ENCODE measurements at regions not wholly inside any gene's neighbourhood (a gene's known extent, or its start where the extent isn't known, plus 50 kb on each side); places are given as distances from the start of the nearest gene placed in this dataset.

GRCh38 chr6:106731843-106732160 lies 102.4 kb downstream of the QRSL1 start:
- Histone ChIP-seq H3K79me2 (ENCODE audit: insufficient read depth) (no peaks in the 10 kb centered on the region), H3K9me3 (no peaks in the 10 kb centered on the region; the same call in 1 of the 2 replicates), H3K27me3 (ENCODE audit: insufficient read depth) (no peaks in the 10 kb centered on the region), H3F3A (replicated peaks; ENCODE audit: insufficient read depth) (no peaks in the 10 kb centered on the region), H3K4me2 (no peak overlapping the region), H3K4me3 (ENCODE audit: low read depth in 2 of 2, low read length in 1 of 2) (no peak overlapping the region), H3K27ac (ENCODE audit: low read depth in 2 of 2, low read length in 1 of 2) (no peak overlapping the region), H3K36me3 (replicated peaks in 1 of 2; ENCODE audit: control insufficient read depth in 1 of 2, insufficient read depth in 2 of 2, low read length in 1 of 2) (no peaks in the 10 kb centered on the region), H3K4me1 (ENCODE audit: control insufficient read depth in 1 of 2, insufficient read depth in 2 of 2, low read depth in 1 of 2, low read length in 1 of 2) (no peaks in the 10 kb centered on the region; a peak in 1 of 4 replicates), H4K20me1 (ENCODE audit: insufficient read depth) (no peaks in the 10 kb centered on the region), H3K9me2 (no peaks in the 10 kb centered on the region), H2AFZ (ENCODE audit: low read depth) (no peak overlapping the region), H3K9ac (no peak overlapping the region)
- POLR2A ChIA-PET = no interaction called here
- 57% methylated on average over 1 of the region's 1 CpG for WGBS (ENCODE audit: low lambda C conversion rate)
- TF ChIP-seq SMC3 (IDR thresholded peaks at IDR 0.05; ENCODE audit: low read depth, low read length) = no peak
- TF ChIP-seq JUND (IDR thresholded peaks at IDR 0.05) = no peak
- TF ChIP-seq REST (IDR thresholded peaks at IDR 0.05; ENCODE audit: low read depth, low read length) = no peak
- TF ChIP-seq RXRA (IDR thresholded peaks at IDR 0.05; ENCODE audit: borderline replicate concordance, low read depth) = no peak
- no peak for TF ChIP-seq SIN3A (IDR thresholded peaks at IDR 0.05; ENCODE audit: borderline replicate concordance, low read depth, low read length)
- no peak for TF ChIP-seq FOSL2 (IDR thresholded peaks at IDR 0.05; ENCODE audit: borderline replicate concordance, low read depth)
- TF ChIP-seq EZH2phosphoT487 (IDR thresholded peaks at IDR 0.05; ENCODE audit: borderline replicate concordance, low read depth) = no peak
- CTCF ChIA-PET = no interaction called here
- no peak for DNase-seq

GRCh38 chr6:106731144-106731842 lies 101.9 kb downstream of the QRSL1 start:
- WGBS (ENCODE audit: low lambda C conversion rate) = 27% methylated on average over 6 of the region's 6 CpGs
- Histone ChIP-seq H3K9me3 (no peaks in the 10 kb centered on the region; the same call in 1 of the 2 replicates), H3K9ac (no peak overlapping the region), H2AFZ (ENCODE audit: low read depth) (no peak overlapping the region), H3K4me2 (no peak overlapping the region), H3F3A (replicated peaks; ENCODE audit: insufficient read depth) (no peaks in the 10 kb centered on the region), H3K9me2 (no peaks in the 10 kb centered on the region), H3K4me1 (ENCODE audit: control insufficient read depth in 1 of 2, insufficient read depth in 2 of 2, low read depth in 1 of 2, low read length in 1 of 2) (no peaks in the 10 kb centered on the region; a peak in 1 of 4 replicates), H3K27me3 (ENCODE audit: insufficient read depth) (no peaks in the 10 kb centered on the region), H3K27ac (ENCODE audit: low read depth in 2 of 2, low read length in 1 of 2) (no peak overlapping the region), H4K20me1 (ENCODE audit: insufficient read depth) (no peaks in the 10 kb centered on the region), H3K36me3 (replicated peaks in 1 of 2; ENCODE audit: control insufficient read depth in 1 of 2, insufficient read depth in 2 of 2, low read length in 1 of 2) (no peaks in the 10 kb centered on the region), H3K79me2 (ENCODE audit: insufficient read depth) (no peaks in the 10 kb centered on the region), H3K4me3 (ENCODE audit: low read depth in 2 of 2, low read length in 1 of 2) (no peak overlapping the region)
- CTCF ChIA-PET = interaction anchor here (0.8 kb wide), 1 partner anchor 17 kb away, joined by 4 read pairs; no protein-coding TSS in a partner anchor
- no peak for DNase-seq
- POLR2A ChIA-PET = no interaction called here
- no peak for TF ChIP-seq POLR2AphosphoS5 (IDR thresholded peaks at IDR 0.05; ENCODE audit: low read depth, low read length)
- TF ChIP-seq MAX (IDR thresholded peaks at IDR 0.05; ENCODE audit: low read depth) = no peak
- no peak for TF ChIP-seq CTCF (IDR thresholded peaks at IDR 0.05)
- TF ChIP-seq CHD2 (IDR thresholded peaks at IDR 0.05; ENCODE audit: low read length, partially characterized antibody) = no peak
- no peak for TF ChIP-seq RAD21 (IDR thresholded peaks at IDR 0.05; ENCODE audit: low read length)
- no peak for TF ChIP-seq MEF2A (IDR thresholded peaks at IDR 0.05; ENCODE audit: borderline replicate concordance, low read depth)
- no peak for TF ChIP-seq RFX5 (IDR thresholded peaks at IDR 0.05; ENCODE audit: low read length)
- no peak for TF ChIP-seq MXI1 (IDR thresholded peaks at IDR 0.05; ENCODE audit: low read depth, low read length)
- TF ChIP-seq EP300 (IDR thresholded peaks at IDR 0.05; ENCODE audit: borderline replicate concordance in 1 of 2, low read depth in 1 of 2, low read length in 1 of 2) = no peak
- no peak for TF ChIP-seq IRF3 (IDR thresholded peaks at IDR 0.05; ENCODE audit: low read depth, low read length)
- no peak for TF ChIP-seq USF1 (IDR thresholded peaks at IDR 0.05; ENCODE audit: borderline replicate concordance, low read depth)
- TF ChIP-seq NRF1 (IDR thresholded peaks at IDR 0.05; ENCODE audit: low read depth, low read length) = no peak
- no peak for TF ChIP-seq RXRA (IDR thresholded peaks at IDR 0.05; ENCODE audit: borderline replicate concordance, low read depth)
- TF ChIP-seq RCOR1 (IDR thresholded peaks at IDR 0.05; ENCODE audit: low read length) = no peak
- TF ChIP-seq FOXJ3 (CRISPR knock-in tag; IDR thresholded peaks at IDR 0.05) = no peak
